ENCODE measurements at regions not wholly inside any gene's neighbourhood (a gene's known extent, or its start where the extent isn't known, plus 50 kb on each side); places are given as distances from the start of the nearest gene placed in this dataset.

- Histone ChIP-seq H3K27ac (no peak overlapping the region), H3K36me3 (no peaks in the 10 kb centered on the region), H3K9me3 (no peaks in the 10 kb centered on the region), H3K4me3 (no peak overlapping the region), H3K27me3 (ENCODE audit: low read depth) (no peaks in the 10 kb centered on the region), H3K4me1 (no peaks in the 10 kb centered on the region)
- ATAC-seq: no peak
- intact Hi-C loops (cut with DNase I): no loop called here
- DNase-seq: no peak
- no peak for TF ChIP-seq CTCF (IDR thresholded peaks at IDR 0.05)
Measured at GRCh38 chr20:60070791-60071190, 112.6 kb downstream of the CDH26 start.

DNA sequence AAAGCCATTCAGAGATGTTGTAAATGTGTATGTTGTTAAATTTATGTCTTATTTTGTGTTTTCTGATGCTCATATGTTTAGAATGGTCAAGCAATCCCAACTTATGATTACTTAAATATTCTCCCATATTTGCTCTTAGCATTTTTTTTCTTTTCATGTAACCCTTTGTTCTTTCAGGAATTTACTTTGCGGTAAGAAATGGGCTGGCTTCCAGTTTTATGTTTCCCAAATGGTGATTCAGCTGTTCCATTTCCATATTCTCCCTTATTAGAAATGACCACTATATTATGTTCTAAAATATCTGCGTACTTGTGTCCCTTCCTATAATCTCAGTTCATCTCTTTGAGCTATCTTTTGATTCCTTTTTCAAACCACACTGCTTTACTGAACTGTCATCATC lies 113.7 kb downstream of the CDH26 start:
- intact Hi-C loops (cut with DNase I): no loop called here

GRCh38 chr20:60073086-60073485 lies 114.9 kb downstream of the CDH26 start:
- Histone ChIP-seq H3K9me3 (no peaks in the 10 kb centered on the region), H3K27me3 (ENCODE audit: low read depth) (no peaks in the 10 kb centered on the region), H3K36me3 (no peaks in the 10 kb centered on the region), H3K4me1 (no peaks in the 10 kb centered on the region), H3K4me3 (no peak overlapping the region), H3K27ac (no peak overlapping the region)
- TF ChIP-seq CTCF (IDR thresholded peaks at IDR 0.05): no peak
- no peak for ATAC-seq
- DNase-seq: no peak
- intact Hi-C loops (cut with DNase I): no loop called here

More for the DNA sequence above, 113.7 kb downstream of the CDH26 start:
- TF ChIP-seq CTCF (IDR thresholded peaks at IDR 0.05): no peak
- H3K4me3 ChIP-seq: no peak overlapping the region
- no peaks in the 10 kb centered on the region for H3K4me1 ChIP-seq
- H3K27me3 ChIP-seq (ENCODE audit: low read depth): no peaks in the 10 kb centered on the region
- DNase-seq (no peak), ATAC-seq (no peak)
- no peaks in the 10 kb centered on the region for H3K9me3 ChIP-seq
- no peak overlapping the region for H3K27ac ChIP-seq
- H3K36me3 ChIP-seq: no peaks in the 10 kb centered on the region

- H3K27me3 ChIP-seq (ENCODE audit: low read depth): no peaks in the 10 kb centered on the region
- DNase-seq: no peak
- no peaks in the 10 kb centered on the region for H3K36me3 ChIP-seq
- no peak for TF ChIP-seq CTCF (IDR thresholded peaks at IDR 0.05)
- H3K4me1 ChIP-seq: no peaks in the 10 kb centered on the region
- no peaks in the 10 kb centered on the region for H3K9me3 ChIP-seq
- no peak overlapping the region for H3K27ac ChIP-seq
- ATAC-seq: no peak
- intact Hi-C loops (cut with DNase I): no loop called here
- no peak overlapping the region for H3K4me3 ChIP-seq
Measured at GRCh38 chr20:60073504-60073903, 115.3 kb downstream of the CDH26 start.

- no peaks in the 10 kb centered on the region for H3K36me3 ChIP-seq
- H3K4me1 ChIP-seq: no peaks in the 10 kb centered on the region
- no peaks in the 10 kb centered on the region for H3K9me3 ChIP-seq
- H3K27ac ChIP-seq: no peak overlapping the region
- no peak for TF ChIP-seq CTCF (IDR thresholded peaks at IDR 0.05)
- ATAC-seq (no peak), DNase-seq (no peak)
- no peak overlapping the region for H3K4me3 ChIP-seq
- H3K27me3 ChIP-seq (ENCODE audit: low read depth): no peaks in the 10 kb centered on the region
- intact Hi-C loops (cut with DNase I): no loop called here
Measured at GRCh38 chr20:60074276-60074675, 116.1 kb downstream of the CDH26 start.
